Upper lobe of left lung (tissue), 4 donors: ENCODE measurements at regions not wholly inside any gene's neighbourhood (a gene's known extent, or its start where the extent isn't known, plus 50 kb on each side); places are given as distances from the start of the nearest gene placed in this dataset.

Source experiments
- CTCF ChIP-seq, 6 experiments: fragments of 450-650 bp in 4 of 6; fragments of 200-600 bp in 2 of 6; sonication (generic) in 2 of 6; IDR thresholded peaks; one replicate each; pipeline ENCODE4 v1.5.1; 2016 to 2019; ENCODE audit warnings: antibody characterized with exemption in 6 of 6
- POLR2A ChIP-seq, 4 donors: fragments of 450-650 bp; IDR thresholded peaks; one replicate each; pipeline ENCODE4 v1.5.1; 2016 to 2017; ENCODE audit warnings: antibody characterized with exemption in 4 of 4, mild to moderate bottlenecking in 2 of 4
- POLR2AphosphoS5 ChIP-seq, 2 donors: sonication (generic); formaldehyde crosslinking; IDR thresholded peaks; one replicate each; pipeline ENCODE4 v1.5.1; 2017; ENCODE audit warnings: antibody characterized with exemption in 2 of 2

- no peak for TF ChIP-seq CTCF (IDR thresholded peaks at IDR 0.05)
- no peak for TF ChIP-seq POLR2AphosphoS5 (IDR thresholded peaks at IDR 0.05)
- TF ChIP-seq POLR2A (IDR thresholded peaks at IDR 0.05): no peak
Observed at GRCh38 chr10:8591640-8592039, 537.2 kb downstream of the GATA3 start.
